Stimulated activated CD8-positive, alpha-beta memory T cell treated with anti-CD3 and anti-CD28 coated beads, Interleukin-7, amount 100 ng/mL, for 1 hour (primary cell): ENCODE measurements at regions not wholly inside any gene's neighbourhood (a gene's known extent, or its start where the extent isn't known, plus 50 kb on each side); places are given as distances from the start of the nearest gene placed in this dataset.
"Not testable (repeated sequence)": the region's sequence is repeated elsewhere in the genome, so short reads cannot be mapped to it uniquely, and the experiment has no call there.

ENCODE experiments used
- DNase-seq, 2 donors: peaks; one replicate each; pipeline ENCODE4 v3.0.0-alpha.2; 2020; ENCODE audit warnings: low read depth in 2 of 2

GRCh38 chr12:127934409-127934808, 332.6 kb upstream of the TMEM132C start:
- DNase-seq: no peak

GRCh38 chr12:127936463-127936862, 330.5 kb upstream of the TMEM132C start:
- DNase-seq: no peak

- no peak for DNase-seq
Measured at GRCh38 chr12:127941332-127941731, 325.6 kb upstream of the TMEM132C start.

- DNase-seq: no peak
Measured at GRCh38 chr12:127942981-127943380, 324.0 kb upstream of the TMEM132C start.

GRCh38 chr12:127943481-127944210, 323.3 kb upstream of the TMEM132C start:
- no peak for DNase-seq

GRCh38 chr12:127944211-127944899, 322.6 kb upstream of the TMEM132C start:
- no peak for DNase-seq

- DNase-seq: no peak
Measured at GRCh38 chr12:127957001-127957660, 309.8 kb upstream of the TMEM132C start.

GRCh38 chr12:127962303-127962702, 304.7 kb upstream of the TMEM132C start:
- DNase-seq: no peak

- no peak for DNase-seq
Measured at GRCh38 chr12:127963933-127964332, 303.0 kb upstream of the TMEM132C start.

- DNase-seq: no peak
Measured at GRCh38 chr12:127964717-127965116, 302.3 kb upstream of the TMEM132C start.

- no peak for DNase-seq
Measured at GRCh38 chr12:127966331-127966730, 300.6 kb upstream of the TMEM132C start.

GRCh38 chr12:127970491-127970890, 296.5 kb upstream of the TMEM132C start:
- DNase-seq: no peak

GRCh38 chr12:127980585-127980984, 286.4 kb upstream of the TMEM132C start:
- no peak for DNase-seq

- DNase-seq: no peak
Measured at GRCh38 chr12:127981875-127982274, 285.1 kb upstream of the TMEM132C start.

GRCh38 chr12:127983213-127983791, 283.7 kb upstream of the TMEM132C start:
- DNase-seq: not testable (repeated sequence)

GRCh38 chr12:127984386-127985055, 282.4 kb upstream of the TMEM132C start:
- DNase-seq: no peak

GRCh38 chr12:127987199-127987901, 279.6 kb upstream of the TMEM132C start:
- no peak for DNase-seq

GRCh38 chr12:127991485-127991884, 275.5 kb upstream of the TMEM132C start:
- DNase-seq: no peak

- DNase-seq: no peak
Measured at GRCh38 chr12:127998988-127999387, 268.0 kb upstream of the TMEM132C start.

GRCh38 chr12:128004383-128004938, 262.5 kb upstream of the TMEM132C start:
- no peak for DNase-seq

GRCh38 chr12:128007250-128007649, 259.7 kb upstream of the TMEM132C start:
- no peak for DNase-seq
